ENCODE measurements at regions not wholly inside any gene's neighbourhood (a gene's known extent, or its start where the extent isn't known, plus 50 kb on each side); places are given as distances from the start of the nearest gene placed in this dataset.

GRCh38 chr17:63181856-63182255 is 215.8 kb downstream of the TANC2 start:
- TF ChIP-seq CTCF (conservative IDR thresholded peaks at IDR 0.05; ENCODE audit: low read length) (no peak), EZH2phosphoT487 (IDR thresholded peaks at IDR 0.05; ENCODE audit: borderline replicate concordance) (no peak)
